DMS53 treated with DMSO at 0.1 percent for 48 hours (cell line): ENCODE measurements at regions not wholly inside any gene's neighbourhood (a gene's known extent, or its start where the extent isn't known, plus 50 kb on each side); places are given as distances from the start of the nearest gene placed in this dataset.
"Not testable (repeated sequence)": the region's sequence is repeated elsewhere in the genome, so short reads cannot be mapped to it uniquely, and the experiment has no call there.

Source experiments
- DNase-seq: peaks from one replicate; lab custom pipeline; 2025; ENCODE audit not compliant: unreplicated experiment; lab: John Stamatoyannopoulos, UW

DNA sequence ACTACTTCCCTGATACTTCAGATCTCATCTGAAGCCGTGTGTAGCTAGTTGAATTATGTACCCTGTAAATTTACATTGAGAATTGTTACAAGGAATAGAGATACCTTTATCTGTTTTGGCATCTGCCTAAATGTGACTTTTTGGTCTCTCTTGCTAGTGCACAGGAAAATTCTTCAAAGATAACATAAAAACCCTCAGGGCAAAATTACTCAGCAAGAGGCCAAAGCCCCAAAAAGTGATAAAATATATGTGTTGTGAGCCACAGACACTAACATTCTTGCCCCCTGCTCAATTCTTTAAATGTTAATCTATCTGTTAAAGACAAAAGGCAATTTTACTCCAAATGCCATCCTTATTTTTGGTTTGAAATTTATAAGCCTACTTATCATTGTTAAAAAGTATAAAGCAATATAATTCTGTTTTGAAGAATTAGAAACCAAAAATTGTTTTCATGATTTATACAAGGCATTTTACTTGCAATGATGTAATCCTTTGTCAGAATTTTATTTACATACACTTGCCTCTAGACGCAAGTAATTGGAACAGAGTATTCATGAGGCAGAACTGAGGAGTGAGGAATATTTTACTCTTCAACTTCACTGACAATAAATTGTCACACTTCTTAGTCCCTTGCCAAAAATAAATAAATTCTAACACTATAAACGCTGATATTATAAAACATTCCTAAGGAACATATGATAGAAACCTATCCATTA lies 186.2 kb downstream of the EPM2A start:
- no peak for DNase-seq

DNA sequence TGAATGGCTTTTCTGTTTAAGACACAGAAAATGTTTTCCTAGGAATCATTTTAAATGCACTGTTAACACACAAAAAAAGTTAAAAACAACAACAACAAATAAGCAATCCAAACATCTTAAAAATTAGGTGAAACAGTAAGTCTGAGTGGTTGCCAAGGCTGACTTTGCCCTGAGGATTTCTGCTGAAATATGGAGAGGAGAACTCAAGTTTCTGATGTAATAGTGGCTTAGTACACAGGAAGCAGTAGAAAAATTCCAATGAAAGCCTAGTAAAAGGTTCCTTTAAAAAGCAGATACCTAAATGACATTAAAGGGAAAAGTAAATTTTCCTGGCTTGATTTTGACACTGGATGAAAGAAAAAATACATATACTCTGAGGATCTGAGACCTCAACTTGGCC lies 184.2 kb downstream of the EPM2A start:
- DNase-seq: no peak

DNA sequence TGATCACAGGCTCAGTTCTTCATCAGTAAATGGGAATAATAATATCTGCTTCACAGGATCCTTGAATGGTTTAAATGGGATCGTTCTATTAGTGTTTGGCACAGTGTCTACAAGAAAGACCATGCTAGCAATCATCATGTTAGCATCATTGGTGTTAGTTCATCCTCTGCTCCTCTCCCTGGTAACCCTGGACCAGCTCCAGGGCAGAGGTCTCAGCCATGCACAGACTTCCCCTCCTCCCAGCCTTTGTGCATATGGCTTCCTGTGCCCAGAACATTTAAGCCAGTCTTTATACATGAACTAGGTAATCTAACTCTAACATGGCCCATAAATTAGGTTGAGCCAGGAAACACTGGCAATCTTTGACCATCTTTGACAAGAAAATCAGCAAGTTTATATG lies 180.2 kb downstream of the EPM2A start:
- no peak for DNase-seq

DNA sequence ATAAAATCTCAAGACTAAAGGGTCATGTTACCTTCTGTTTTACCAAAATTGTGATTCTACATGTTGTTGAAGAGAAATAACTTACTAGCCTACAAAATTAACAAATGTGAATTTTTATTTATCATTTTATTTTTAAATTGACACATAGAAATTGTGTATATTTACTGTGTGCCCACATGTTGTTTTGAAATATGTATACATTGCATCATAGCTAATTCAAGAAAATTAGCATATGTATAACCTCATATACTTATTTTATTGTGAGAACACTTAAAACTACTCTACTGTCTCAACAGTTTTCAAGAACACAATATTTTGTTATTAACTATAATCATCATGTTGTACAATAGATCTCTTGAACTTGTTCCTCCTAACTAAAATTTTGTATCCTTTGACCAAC lies 177.8 kb downstream of the EPM2A start:
- no peak for DNase-seq

DNA sequence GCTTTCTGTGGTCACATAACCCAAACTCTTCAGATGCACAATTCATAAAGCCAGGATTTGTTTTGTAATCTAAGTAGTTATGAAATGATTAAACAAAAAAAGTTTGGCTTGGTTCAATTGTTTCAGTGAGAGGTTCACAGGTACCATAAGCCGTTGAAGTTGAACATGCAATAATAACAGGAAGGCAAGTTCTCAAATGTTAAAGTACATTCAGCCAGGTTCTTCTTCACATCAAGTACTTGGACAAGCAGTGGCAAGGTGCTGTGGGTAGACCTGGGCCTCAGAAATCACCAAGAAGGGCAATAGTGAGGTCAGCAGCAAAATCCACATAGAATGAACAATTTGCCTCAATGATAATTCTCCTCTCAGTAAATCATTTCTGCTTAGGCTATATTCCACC lies 175.5 kb downstream of the EPM2A start:
- no peak for DNase-seq

DNA sequence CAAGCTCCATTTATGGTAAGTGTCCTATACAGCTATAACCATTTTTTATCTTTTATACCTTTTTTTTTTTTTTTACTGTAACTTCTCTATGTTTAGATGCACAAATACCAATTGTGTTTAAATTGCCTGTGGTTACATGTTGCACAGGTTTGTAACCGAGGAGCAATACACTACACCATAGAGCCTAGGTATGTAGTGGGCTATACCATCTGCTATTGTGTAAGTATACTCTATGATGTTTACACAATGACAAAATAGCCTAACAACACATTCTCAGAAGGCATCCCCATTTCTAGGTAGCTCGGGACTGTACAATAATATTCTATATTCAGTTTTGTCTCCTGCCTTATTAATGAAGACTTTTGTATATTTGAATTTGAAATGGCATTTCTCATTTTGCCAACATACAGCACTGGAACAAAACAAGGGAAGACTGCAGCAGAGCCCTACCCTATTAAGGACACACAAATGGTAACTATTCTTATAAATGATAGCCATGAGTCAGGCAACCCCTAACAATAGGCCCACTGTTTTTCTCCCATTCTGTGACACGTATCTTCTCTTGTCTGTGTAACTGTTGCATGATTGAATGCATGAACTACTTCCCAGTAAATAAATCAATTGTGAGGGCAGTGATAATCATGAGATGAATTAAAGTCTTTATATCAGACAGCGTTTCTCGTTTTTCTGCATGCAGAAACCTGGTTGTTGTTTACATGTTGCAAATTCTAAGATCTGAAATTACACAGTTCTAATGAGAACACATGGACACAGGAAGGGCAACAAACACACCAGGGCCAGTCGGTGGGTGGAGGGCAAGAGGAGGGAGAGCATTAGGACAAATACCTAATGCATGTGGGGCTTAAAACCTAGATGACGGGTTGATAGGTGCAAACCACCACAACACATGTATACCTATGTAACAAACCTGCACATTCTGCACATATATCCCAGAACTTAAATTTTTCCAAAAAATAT lies 173.9 kb downstream of the EPM2A start:
- peak; percentile 3 for DNase-seq

DNA sequence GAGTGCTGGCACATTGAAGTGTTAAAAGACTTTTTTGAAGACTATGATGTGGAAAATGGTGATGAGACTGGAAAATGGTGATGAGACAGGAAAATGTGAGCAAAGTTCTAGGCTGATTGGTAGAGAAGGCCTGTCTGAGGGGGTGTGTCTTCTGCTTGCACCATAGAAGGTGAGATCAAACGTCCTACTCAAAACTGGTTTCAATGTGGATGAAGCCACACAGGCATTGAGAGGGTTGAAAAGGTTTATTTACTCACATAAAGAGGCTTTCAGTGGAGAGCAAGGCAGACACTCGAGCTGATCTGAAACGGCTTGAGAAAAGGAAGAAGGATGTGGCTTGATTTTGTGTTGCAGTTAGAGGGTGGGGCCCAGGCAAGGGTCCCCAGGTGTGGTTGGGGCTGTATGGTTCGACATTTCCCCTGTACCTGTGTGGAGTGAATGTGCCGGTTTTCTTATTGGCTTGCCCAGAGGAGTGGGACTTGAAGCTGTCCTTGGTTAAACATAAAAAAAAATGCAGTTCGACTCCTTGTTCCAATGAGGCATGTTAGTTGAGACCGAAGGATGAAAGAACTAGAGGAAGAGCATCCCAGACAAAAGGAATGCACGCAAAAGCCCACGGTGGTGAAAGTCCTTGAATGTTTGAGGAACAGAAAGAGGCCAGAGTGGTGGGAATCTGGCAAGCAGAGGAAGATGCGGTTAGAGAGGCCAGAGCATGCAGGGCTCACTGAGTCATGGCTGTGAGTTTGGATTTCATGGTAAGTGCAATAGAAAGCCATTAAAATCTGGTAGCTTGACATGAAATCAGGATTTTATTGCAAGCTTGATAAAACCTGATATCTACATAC lies 172.3 kb downstream of the EPM2A start:
- DNase-seq: peak; percentile 63

DNA sequence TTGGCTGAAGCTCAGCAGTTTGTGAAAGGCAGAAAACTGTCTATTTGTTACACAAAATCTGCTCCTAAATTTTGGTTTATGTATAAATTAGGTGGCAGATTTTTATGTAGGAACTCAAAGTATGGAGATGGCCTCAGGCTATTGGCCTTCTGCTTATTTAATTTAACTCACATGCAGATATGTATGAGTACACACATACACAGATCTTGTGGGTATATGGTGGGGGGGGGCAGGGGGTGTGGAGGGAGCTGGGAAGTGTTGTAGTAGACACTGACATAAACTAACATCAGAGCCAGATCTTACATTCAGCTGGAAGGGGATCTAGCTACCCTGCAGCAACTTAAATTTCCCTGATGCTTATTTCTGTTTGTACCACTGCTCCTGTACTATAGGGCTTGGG lies 170.8 kb downstream of the EPM2A start:
- no peak for DNase-seq

DNA sequence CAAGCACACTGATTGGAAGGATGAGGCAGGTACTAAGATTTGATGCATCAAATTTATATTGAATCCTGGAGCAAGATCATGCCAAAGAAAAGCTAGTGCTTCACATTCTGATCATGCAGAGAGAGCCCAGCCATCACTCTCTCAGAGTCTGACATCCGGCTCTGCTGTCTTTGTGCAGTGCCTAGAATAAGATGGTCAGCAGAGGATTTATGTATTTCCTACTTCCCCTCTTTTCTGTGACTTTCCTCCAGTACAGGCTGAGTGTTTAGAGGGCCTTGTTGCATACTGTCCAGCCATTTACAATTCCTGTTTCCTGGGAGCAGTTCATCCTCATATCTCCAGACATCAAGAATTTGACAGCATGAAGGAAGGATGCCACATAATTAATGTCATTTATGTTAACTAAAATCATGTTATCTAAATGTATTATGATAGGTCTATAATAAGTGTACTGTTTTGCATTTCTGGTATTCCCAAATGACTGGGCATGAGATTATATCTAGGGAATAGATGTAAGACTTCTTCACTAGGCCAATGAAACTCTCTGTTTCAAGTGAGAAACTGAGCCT lies 167.6 kb downstream of the EPM2A start:
- DNase-seq: no peak

DNA sequence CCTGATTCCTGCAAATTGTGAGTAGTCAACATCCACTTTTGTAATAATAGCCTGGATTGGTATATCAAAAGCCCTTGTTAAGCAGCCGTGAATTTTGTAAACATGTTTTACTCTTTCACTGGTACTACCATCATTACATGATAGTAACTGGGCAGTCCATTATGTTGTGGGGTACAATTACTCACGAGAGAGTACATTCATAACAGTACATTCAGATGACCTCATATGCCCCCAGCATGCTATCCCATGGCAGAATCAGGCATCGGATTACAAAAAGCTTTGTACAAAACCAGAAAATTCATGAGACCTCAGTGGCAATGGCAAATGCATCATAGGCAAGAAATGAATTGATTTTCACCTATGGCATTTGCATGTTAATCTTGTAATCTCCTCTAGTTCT lies 166.2 kb downstream of the EPM2A start:
- no peak for DNase-seq

DNA sequence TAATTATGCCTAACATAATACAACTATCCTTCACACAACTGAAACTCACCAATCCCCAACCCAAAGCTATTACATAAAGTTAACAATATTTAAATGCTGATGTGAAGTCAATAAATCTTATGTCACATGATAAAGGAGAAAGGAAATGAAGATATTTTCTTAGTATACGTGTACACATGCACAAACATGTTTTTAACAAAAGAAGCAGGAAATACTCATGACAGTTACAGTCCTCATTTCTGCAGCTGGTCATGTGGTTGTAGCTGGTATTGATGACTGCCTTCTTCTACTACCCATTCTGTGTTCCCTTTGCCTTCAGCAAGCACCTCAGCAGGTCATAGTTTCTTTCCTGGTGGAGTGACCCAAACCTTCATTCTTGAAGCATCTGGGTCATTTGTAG lies 165.0 kb downstream of the EPM2A start:
- DNase-seq: not testable (repeated sequence)

DNA sequence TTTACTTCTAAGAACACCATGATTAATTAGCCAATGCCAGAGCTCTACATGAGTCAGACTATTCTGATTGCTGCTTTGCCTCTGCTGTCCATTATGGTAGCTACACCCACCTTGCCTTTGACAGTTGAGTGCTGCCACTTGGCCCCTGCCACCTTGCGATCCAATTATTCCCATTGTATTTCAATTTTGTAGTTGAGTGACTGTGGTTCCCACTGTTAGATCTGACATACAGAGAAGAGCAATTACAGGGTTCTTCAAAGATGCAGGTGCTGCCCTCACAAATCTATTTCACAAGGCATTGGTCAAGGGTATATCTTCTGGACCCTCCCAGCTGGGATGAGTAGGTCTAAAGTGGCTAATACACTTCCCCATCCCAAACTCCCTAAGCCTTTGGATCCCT lies 161.1 kb downstream of the EPM2A start:
- not testable (repeated sequence) for DNase-seq
